Activated B cell treated with CpG ODN at 0.5 μM for 24 hours (primary cell): ENCODE measurements at regions not wholly inside any gene's neighbourhood (a gene's known extent, or its start where the extent isn't known, plus 50 kb on each side); places are given as distances from the start of the nearest gene placed in this dataset.

ENCODE experiments used
- ATAC-seq: fragments of 200-7000 bp; cut with Tn5 transposase; one replicate; pipeline ENCODE4 v1.10.0; 2021; ENCODE audit warnings: low read depth, mild to moderate bottlenecking, moderate library complexity
- CTCF ChIA-PET: fragments of 350-600 bp; sonication (Branson Sonifier 250); formaldehyde crosslinking; loops from one replicate; lab custom pipeline; 2021; ENCODE audit warnings: antibody characterized with exemption; lab: Charles Lee
- POLR2A ChIA-PET: fragments of 350-600 bp; sonication (Branson Sonifier 250); formaldehyde crosslinking; loops from one replicate; lab custom pipeline; 2021; ENCODE audit warnings: antibody characterized with exemption; lab: Charles Lee
- DNase-seq: peaks from one replicate; pipeline ENCODE4 v3.0.0; 2022
- H3K27ac Mint-ChIP-seq: one replicate; pipeline ENCODE4 v1.8.0; 2020; ENCODE audit warnings: mixed read lengths
- H3K27me3 Mint-ChIP-seq: one replicate; pipeline ENCODE4 v1.8.0; 2021; ENCODE audit warnings: mixed read lengths
- H3K36me3 Mint-ChIP-seq: one replicate; pipeline ENCODE4 v1.8.0; 2021; ENCODE audit warnings: low read depth, mixed read lengths
- H3K4me1 Mint-ChIP-seq: one replicate; pipeline ENCODE4 v1.8.0; 2021; ENCODE audit warnings: mixed read lengths
- H3K4me3 Mint-ChIP-seq: one replicate; pipeline ENCODE4 v1.8.0; 2020; ENCODE audit warnings: mild to moderate bottlenecking, mixed read lengths
- H3K9me3 Mint-ChIP-seq: one replicate; pipeline ENCODE4 v1.8.0; 2020; ENCODE audit warnings: mixed read lengths
- intact Hi-C: fragments of 100-400 bp; cut with micrococcal nuclease; formaldehyde crosslinking; loops from one replicate; pipeline ENCODE4 v1.15.1; 2024
- TF ChIP-seq, protein P1 (sequence below): fragments of 200-600 bp; IDR thresholded peaks from one replicate; pipeline ENCODE4 v1.8.0; 2022; ENCODE audit warnings: antibody characterized with exemption, mild to moderate bottlenecking

DNA sequence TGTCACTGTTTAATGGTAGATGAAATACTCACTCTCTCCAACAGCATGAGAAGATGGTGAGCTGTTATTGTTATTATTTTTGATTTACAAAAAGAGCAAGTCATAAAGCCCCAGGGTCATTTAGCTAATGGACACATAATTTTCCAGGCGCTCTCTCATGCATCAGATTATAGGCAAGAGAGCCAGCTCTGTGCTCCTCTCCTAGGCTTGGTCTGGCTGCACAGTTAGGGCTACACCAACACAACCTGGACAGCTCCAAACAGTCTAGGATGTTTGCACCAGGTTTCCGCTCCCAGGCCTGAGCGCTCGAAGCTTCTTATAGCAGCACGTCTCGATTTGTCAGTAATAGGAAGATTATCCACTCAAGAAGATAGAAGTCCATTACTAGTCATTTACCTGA lies 123.7 kb downstream of the FAM43A start:
- no peak for DNase-seq
- no peak overlapping the region for H3K4me3 Mint-ChIP-seq
- ChIA-PET POLR2A (no interaction called here), CTCF (interaction anchor here (0.8 to 1.0 kb wide), 2 partner anchors 53 to 127 kb away, joined by 3 to 4 read pairs; no protein-coding TSS in a partner anchor)
- TF ChIP-seq, protein P1, sequence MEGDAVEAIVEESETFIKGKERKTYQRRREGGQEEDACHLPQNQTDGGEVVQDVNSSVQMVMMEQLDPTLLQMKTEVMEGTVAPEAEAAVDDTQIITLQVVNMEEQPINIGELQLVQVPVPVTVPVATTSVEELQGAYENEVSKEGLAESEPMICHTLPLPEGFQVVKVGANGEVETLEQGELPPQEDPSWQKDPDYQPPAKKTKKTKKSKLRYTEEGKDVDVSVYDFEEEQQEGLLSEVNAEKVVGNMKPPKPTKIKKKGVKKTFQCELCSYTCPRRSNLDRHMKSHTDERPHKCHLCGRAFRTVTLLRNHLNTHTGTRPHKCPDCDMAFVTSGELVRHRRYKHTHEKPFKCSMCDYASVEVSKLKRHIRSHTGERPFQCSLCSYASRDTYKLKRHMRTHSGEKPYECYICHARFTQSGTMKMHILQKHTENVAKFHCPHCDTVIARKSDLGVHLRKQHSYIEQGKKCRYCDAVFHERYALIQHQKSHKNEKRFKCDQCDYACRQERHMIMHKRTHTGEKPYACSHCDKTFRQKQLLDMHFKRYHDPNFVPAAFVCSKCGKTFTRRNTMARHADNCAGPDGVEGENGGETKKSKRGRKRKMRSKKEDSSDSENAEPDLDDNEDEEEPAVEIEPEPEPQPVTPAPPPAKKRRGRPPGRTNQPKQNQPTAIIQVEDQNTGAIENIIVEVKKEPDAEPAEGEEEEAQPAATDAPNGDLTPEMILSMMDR = no peak
- H3K36me3 Mint-ChIP-seq = no peaks in the 10 kb centered on the region
- no peaks in the 10 kb centered on the region for H3K9me3 Mint-ChIP-seq
- H3K4me1 Mint-ChIP-seq = peaks cover 23% of the 10 kb centered on the region
- no peak for ATAC-seq
- intact Hi-C loops = no loop called here
- no peak overlapping the region for H3K27ac Mint-ChIP-seq
- peaks cover 11% of the 10 kb centered on the region for H3K27me3 Mint-ChIP-seq

DNA sequence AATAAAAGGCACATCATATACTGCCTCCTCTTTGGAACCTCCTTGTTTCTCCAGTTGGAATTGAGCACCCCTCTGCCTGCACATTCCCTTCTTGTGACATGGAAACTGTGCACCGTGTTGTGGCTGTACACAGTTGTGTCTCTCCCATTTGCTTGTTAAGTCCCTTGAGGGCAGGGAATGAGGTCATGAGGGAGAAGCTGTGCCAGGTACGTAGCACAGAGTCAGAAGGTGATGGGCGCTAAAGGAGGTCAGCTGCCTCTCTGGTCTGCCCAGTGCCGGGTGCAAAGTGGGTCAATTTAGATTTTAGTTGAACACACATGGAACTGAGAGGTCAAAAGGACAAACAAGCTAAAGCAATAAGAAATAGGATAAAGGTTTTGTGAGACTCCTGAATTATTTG lies 124.4 kb downstream of the FAM43A start:
- Mint-ChIP-seq H3K9me3 (no peaks in the 10 kb centered on the region), H3K27ac (no peak overlapping the region), H3K27me3 (peaks cover 11% of the 10 kb centered on the region), H3K4me3 (no peak overlapping the region), H3K4me1 (peaks cover 23% of the 10 kb centered on the region), H3K36me3 (no peaks in the 10 kb centered on the region)
- TF ChIP-seq, protein P1 = no peak
- POLR2A ChIA-PET = no interaction called here
- DNase-seq (no peak), ATAC-seq (no peak)
- intact Hi-C loops = no loop called here
- CTCF ChIA-PET = no interaction called here

DNA sequence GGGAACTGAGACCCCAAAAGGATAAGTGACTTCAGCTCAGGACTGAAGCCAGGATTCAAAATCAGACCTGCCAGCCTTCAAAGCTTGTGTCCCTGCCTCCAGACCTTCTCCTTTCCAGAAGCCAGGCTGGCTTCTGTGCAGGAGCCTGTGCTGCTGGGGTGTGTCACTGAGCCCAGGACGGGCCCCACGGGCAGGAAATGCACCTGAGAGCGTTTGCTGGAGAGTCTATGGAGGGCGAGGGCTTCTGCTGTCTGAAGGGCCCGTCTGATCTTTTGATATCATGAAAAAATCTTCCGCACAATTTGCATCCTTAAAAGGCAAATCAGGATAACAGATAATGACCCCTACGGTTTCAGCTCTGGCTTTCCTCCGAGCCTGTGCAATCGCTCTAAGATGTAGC lies 125.4 kb downstream of the FAM43A start:
- CTCF ChIA-PET = interaction anchor here (1.1 kb wide), 1 partner anchor 124 kb away, joined by 4 read pairs; no protein-coding TSS in a partner anchor
- ATAC-seq (no peak), DNase-seq (no peak)
- peaks cover 9% of the 10 kb centered on the region for H3K27me3 Mint-ChIP-seq
- H3K4me1 Mint-ChIP-seq = peaks cover 23% of the 10 kb centered on the region
- no peaks in the 10 kb centered on the region for H3K9me3 Mint-ChIP-seq
- POLR2A ChIA-PET = no interaction called here
- no peak overlapping the region for H3K27ac Mint-ChIP-seq
- TF ChIP-seq, protein P1 = no peak
- peak overlapping the region; percentile 58 for H3K4me3 Mint-ChIP-seq
- intact Hi-C loops = no loop called here
- no peaks in the 10 kb centered on the region for H3K36me3 Mint-ChIP-seq

DNA sequence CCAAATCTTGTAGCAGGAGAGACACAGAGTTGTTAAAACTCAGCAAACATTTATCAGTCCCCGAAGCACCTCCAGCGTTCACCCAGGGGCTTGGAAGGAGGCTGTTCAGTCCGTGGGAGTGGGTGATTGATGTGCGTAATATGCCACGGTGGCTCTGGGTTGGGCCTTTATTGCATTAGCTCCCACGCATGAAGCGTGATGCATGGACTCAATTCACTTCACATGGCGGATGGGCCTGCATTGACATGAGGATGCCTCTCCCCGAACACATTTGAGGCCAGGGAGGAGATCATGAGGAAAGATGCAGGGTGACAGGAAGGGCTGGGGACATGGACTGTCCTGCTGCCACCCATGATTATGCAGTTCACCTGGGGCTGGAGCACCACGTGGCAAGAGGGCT lies 126.5 kb downstream of the FAM43A start:
- Mint-ChIP-seq H3K36me3 (no peaks in the 10 kb centered on the region), H3K27ac (no peak overlapping the region), H3K4me1 (peaks cover 23% of the 10 kb centered on the region), H3K9me3 (no peaks in the 10 kb centered on the region), H3K4me3 (no peak overlapping the region), H3K27me3 (peaks cover 3% of the 10 kb centered on the region)
- CTCF ChIA-PET = no interaction called here
- TF ChIP-seq, protein P1 = no peak
- POLR2A ChIA-PET = no interaction called here
- no peak for ATAC-seq
- intact Hi-C loops = no loop called here
- DNase-seq = no peak

DNA sequence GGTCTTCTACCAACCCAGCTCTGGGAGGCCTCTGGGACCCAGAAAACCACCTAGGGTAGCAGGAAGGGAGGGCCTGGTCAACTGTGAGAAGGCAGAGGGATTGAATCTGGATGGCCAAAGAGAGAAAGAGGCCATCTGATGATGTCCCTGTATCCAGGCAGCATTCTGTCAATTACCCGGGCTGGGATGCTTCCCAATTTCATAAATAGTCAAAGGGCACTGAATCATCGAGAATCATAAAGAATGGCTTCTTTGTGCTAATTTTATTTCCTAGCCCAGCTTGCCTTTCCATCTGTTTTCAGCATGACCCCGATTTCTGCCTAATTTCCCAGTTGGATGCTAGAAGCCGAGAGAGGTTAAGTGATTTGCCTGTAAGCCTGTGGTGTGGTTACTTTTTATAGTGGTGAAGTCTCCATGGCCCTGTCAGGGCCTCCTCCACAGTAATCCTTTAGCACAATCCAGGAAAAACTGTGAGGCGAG lies 129.2 kb downstream of the FAM43A start:
- H3K4me3 Mint-ChIP-seq = no peak overlapping the region
- POLR2A ChIA-PET = interaction anchor here (1.1 kb wide), 1 partner anchor 127 kb away, joined by 3 read pairs; no protein-coding TSS in a partner anchor
- no peaks in the 10 kb centered on the region for H3K9me3 Mint-ChIP-seq
- CTCF ChIA-PET = no interaction called here
- intact Hi-C loops = no loop called here
- no peak for DNase-seq
- no peaks in the 10 kb centered on the region for H3K36me3 Mint-ChIP-seq
- no peak overlapping the region for H3K27ac Mint-ChIP-seq
- H3K4me1 Mint-ChIP-seq = peaks cover 22% of the 10 kb centered on the region
- ATAC-seq = no peak
- H3K27me3 Mint-ChIP-seq = peaks cover 3% of the 10 kb centered on the region
- TF ChIP-seq, protein P1 = no peak
